BJ (cell line): ENCODE measurements at regions not wholly inside any gene's neighbourhood (a gene's known extent, or its start where the extent isn't known, plus 50 kb on each side); places are given as distances from the start of the nearest gene placed in this dataset.

ENCODE experiments used
- CTCF ChIA-PET: fragments of 350-600 bp; formaldehyde crosslinking; extraction: SDS; loops from one replicate; lab custom pipeline; 2021; ENCODE audit warnings: antibody characterized with exemption, inconsistent platforms; lab: Yijun Ruan, JAX
- POLR2A ChIA-PET: fragments of 300-600 bp; sonication (Branson Sonifier 250); formaldehyde crosslinking; extraction: SDS; loops from one replicate; lab custom pipeline; 2021; ENCODE audit warnings: antibody characterized with exemption; lab: Charles Lee
- DNase-seq: peaks from one replicate; pipeline ENCODE4 v3.0.0-alpha.2; 2011; ENCODE audit warnings: low read depth
- H3K27me3 ChIP-seq: 2 replicates; pipeline ENCODE4 v1.6.0; 2011; ENCODE audit warnings: low read length; ENCODE audit not compliant: control insufficient read depth, insufficient read depth
- H3K36me3 ChIP-seq: 2 replicates; pipeline ENCODE4 v1.5.1; 2011; ENCODE audit warnings: low read length; ENCODE audit not compliant: control insufficient read depth, insufficient read depth
- H3K4me3 ChIP-seq: 2 replicates; pipeline ENCODE4 v1.5.1; 2011; ENCODE audit warnings: low read depth, mild to moderate bottlenecking, control low read depth, low read length
- CTCF ChIP-seq: IDR thresholded peaks from 2 replicates; pipeline ENCODE4 v1.5.1; 2011; ENCODE audit warnings: low read depth, mild to moderate bottlenecking, control low read depth, inconsistent platforms, low read length, moderate library complexity; ENCODE audit not compliant: insufficient read depth

GRCh38 chr16:14329727-14330350, 258.7 kb downstream of the MRTFB start:
- no peak overlapping the region for H3K4me3 ChIP-seq
- H3K27me3 ChIP-seq = no peaks in the 10 kb centered on the region
- POLR2A ChIA-PET = no interaction called here
- no peak for TF ChIP-seq CTCF
- CTCF ChIA-PET = no interaction called here
- peaks cover 13% of the 10 kb centered on the region for H3K36me3 ChIP-seq
- DNase-seq = no peak

- no peak overlapping the region for H3K4me3 ChIP-seq
- peaks cover 9% of the 10 kb centered on the region for H3K36me3 ChIP-seq
- ChIA-PET CTCF (interaction anchor here (0.7 kb wide), 1 partner anchor 16 kb away, joined by 3 read pairs; no protein-coding TSS in a partner anchor), POLR2A (no interaction called here)
- DNase-seq = no peak
- H3K27me3 ChIP-seq = no peaks in the 10 kb centered on the region
- TF ChIP-seq CTCF = no peak
These were observed 254.6 kb downstream of the MRTFB start for GRCh38 chr16:14325502-14326401.

DNA sequence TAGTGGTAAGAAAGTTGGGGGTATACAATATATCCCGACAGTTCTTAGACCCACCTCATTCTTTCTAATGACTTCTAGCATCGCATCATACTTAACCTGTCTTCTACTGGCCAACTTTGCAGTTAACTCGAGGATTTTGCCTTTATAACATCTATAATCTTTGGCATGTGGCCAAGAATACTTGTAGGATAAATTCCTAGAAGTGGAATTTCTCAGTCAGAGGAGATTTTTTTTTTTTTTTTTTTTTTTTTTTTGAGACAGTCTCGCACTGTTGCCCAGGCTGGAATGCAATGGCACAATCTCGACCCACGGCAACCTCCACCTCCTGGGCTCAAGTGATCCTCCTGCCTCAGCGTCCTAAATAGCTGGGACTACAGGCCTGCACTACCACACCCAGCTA, 253.5 kb downstream of the MRTFB start:
- Histone ChIP-seq H3K36me3 (peaks cover 11% of the 10 kb centered on the region), H3K4me3 (no peak overlapping the region), H3K27me3 (no peaks in the 10 kb centered on the region)
- DNase-seq = no peak
- POLR2A ChIA-PET = no interaction called here
- CTCF ChIA-PET = interaction anchor here (1.7 kb wide), 1 partner anchor 20 kb away, joined by 4 read pairs; no protein-coding TSS in a partner anchor
- TF ChIP-seq CTCF = no peak

DNA sequence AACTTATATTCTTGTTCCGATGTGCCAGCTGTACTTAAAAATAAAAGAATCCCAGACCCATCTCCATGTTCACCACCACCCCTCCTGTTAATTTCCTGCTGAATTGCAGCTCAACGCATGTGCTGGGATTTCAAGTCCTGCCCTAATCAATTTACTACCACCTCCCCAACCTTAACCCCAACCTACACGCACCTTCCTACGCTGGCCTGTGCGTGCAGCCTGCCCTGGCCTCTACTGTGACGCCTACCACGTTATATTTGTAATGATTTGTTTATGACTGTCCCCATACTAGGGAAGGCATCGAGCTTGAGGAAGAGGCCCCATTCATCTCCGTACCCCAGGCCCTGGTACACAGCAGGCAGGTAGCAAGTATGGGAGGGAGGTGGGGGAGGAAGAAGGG, 251.1 kb downstream of the MRTFB start:
- CTCF ChIA-PET = interaction anchor here (0.6 to 1.2 kb wide), 2 partner anchors 12 to 19 kb away, joined by 5 read pairs; no protein-coding TSS in a partner anchor
- DNase-seq = no peak
- no peaks in the 10 kb centered on the region for H3K27me3 ChIP-seq
- POLR2A ChIA-PET = no interaction called here
- H3K36me3 ChIP-seq = peaks cover 4% of the 10 kb centered on the region
- no peak for TF ChIP-seq CTCF
- no peak overlapping the region for H3K4me3 ChIP-seq

DNA sequence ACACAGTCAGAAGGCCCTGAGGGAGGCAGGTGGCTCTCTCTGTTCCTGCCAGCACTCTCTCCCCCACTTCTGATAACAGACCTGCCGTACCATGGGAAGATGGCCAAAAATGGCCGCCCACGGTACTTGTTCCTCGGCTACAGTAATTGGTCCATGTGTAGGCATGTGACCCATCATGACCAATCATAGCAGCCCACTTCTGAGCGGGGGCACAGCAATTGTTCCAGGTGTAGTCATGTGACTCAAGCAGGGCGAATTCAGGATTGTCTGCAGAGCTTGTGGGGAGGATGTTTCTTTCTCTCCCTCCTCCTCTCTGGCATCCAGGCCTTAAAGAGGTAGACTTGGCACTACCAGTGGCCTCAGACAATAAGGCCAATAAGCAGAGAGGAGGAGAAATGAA, 250.4 kb downstream of the MRTFB start:
- Histone ChIP-seq H3K27me3 (no peaks in the 10 kb centered on the region), H3K4me3 (no peak overlapping the region), H3K36me3 (peaks cover 3% of the 10 kb centered on the region; the same call in 1 of the 2 replicates)
- ChIA-PET CTCF (interaction anchor here (1.2 kb wide), 1 partner anchor 12 kb away, joined by 5 read pairs; no protein-coding TSS in a partner anchor), POLR2A (no interaction called here)
- no peak for DNase-seq
- TF ChIP-seq CTCF = no peak
